Esophagus squamous epithelium (tissue), 5 donors: ENCODE measurements at regions not wholly inside any gene's neighbourhood (a gene's known extent, or its start where the extent isn't known, plus 50 kb on each side); places are given as distances from the start of the nearest gene placed in this dataset.

ENCODE experiments used
- DNase-seq: peaks from one replicate; lab custom pipeline; 2025; lab: John Stamatoyannopoulos, UW
- H3K27ac ChIP-seq, 4 donors: fragments of 200-600 bp; sonication (generic); one replicate each; pipeline ENCODE4 v1.5.1; 2016 to 2019; ENCODE audit warnings: mild to moderate bottlenecking in 1 of 4
- H3K27me3 ChIP-seq, 4 donors: fragments of 200-600 bp; sonication (generic); 1 replicate in 3 of 4; 2 replicates in 1 of 4; pipeline versions ENCODE4 v1.5.1 to v1.6.0; 2017 to 2021; ENCODE audit warnings: antibody characterized with exemption in 1 of 4
- H3K36me3 ChIP-seq, 3 donors: fragments of 200-600 bp; sonication (generic); one replicate each; pipeline ENCODE4 v1.5.1; 2016 to 2019
- H3K4me1 ChIP-seq, 3 donors: fragments of 200-600 bp; sonication (generic); one replicate each; pipeline ENCODE4 v1.5.1; 2017 to 2019
- H3K4me3 ChIP-seq, 4 donors: fragments of 200-600 bp; sonication (generic); 1 replicate in 3 of 4; 2 replicates in 1 of 4; pipeline ENCODE4 v1.5.1; 2016 to 2019; ENCODE audit warnings: mild to moderate bottlenecking in 2 of 4, moderate library complexity in 1 of 4
- H3K9me3 ChIP-seq, 3 donors: fragments of 200-600 bp; sonication (generic); one replicate each; pipeline ENCODE4 v1.5.1; 2016 to 2019
- CTCF ChIP-seq, 6 experiments: fragments of 450-650 bp in 4 of 6; fragments of 200-600 bp in 2 of 6; sonication (generic) in 2 of 6; IDR thresholded peaks; one replicate each; pipeline ENCODE4 v1.5.1; 2016 to 2019; ENCODE audit warnings: antibody characterized with exemption in 6 of 6, mild to moderate bottlenecking in 4 of 6, moderate library complexity in 4 of 6
- POLR2A ChIP-seq, 4 donors: fragments of 450-650 bp; IDR thresholded peaks; one replicate each; pipeline ENCODE4 v1.6.1; 2017; ENCODE audit warnings: antibody characterized with exemption in 4 of 4, mild to moderate bottlenecking in 4 of 4, moderate library complexity in 3 of 4
- WGBS, 2 donors: methylation state at CpG; one replicate each; pipeline ENCODE4 v1.1.5; 2018; 5-methylcytosine and 5-hydroxymethylcytosine counted together
- intact Hi-C: fragments of 100-400 bp; cut with DNase I; formaldehyde crosslinking; loops from one replicate; pipeline ENCODE4 v1.15.0; 2022
- donor health status: DM: yes; HTN: yes; CAD: no.

GRCh38 chr2:176584333-176584732 is 315.1 kb downstream of the MTX2 start:
- no peaks in the 10 kb centered on the region for H3K36me3 ChIP-seq
- 52 to 64% methylated on average over 3 of the region's 3 CpGs for WGBS, 2 donors
- intact Hi-C loops: no loop called here
- TF ChIP-seq CTCF (IDR thresholded peaks at IDR 0.05): no peak
- TF ChIP-seq POLR2A (IDR thresholded peaks at IDR 0.05): no peak
- H3K4me3 ChIP-seq: no peak overlapping the region
- H3K27ac ChIP-seq: no peak overlapping the region
- peaks cover 0 to 24% (median 0%) of the 10 kb centered on the region in 4 donors for H3K27me3 ChIP-seq
- DNase-seq: no peak
- no peaks in the 10 kb centered on the region for H3K9me3 ChIP-seq
- H3K4me1 ChIP-seq: peaks cover 0 to 17% (median 2%) of the 10 kb centered on the region in 3 donors

GRCh38 chr2:176585291-176585690 is 316.0 kb downstream of the MTX2 start:
- no peaks in the 10 kb centered on the region for H3K9me3 ChIP-seq
- no peak for DNase-seq
- WGBS, 2 donors: 89 to 91% methylated on average over 1 of the region's 1 CpG
- peaks cover 0 to 17% (median 2%) of the 10 kb centered on the region in 3 donors for H3K4me1 ChIP-seq
- no peak overlapping the region for H3K27ac ChIP-seq
- no peak for TF ChIP-seq POLR2A (IDR thresholded peaks at IDR 0.05)
- no peak overlapping the region for H3K4me3 ChIP-seq
- peaks cover 0 to 16% (median 0%) of the 10 kb centered on the region in 4 donors for H3K27me3 ChIP-seq
- H3K36me3 ChIP-seq: no peaks in the 10 kb centered on the region
- intact Hi-C loops: no loop called here

- Histone ChIP-seq H3K27ac (no peak overlapping the region), H3K4me3 (no peak overlapping the region), H3K36me3 (no peaks in the 10 kb centered on the region), H3K9me3 (no peaks in the 10 kb centered on the region), H3K27me3 (peaks cover 0 to 13% (median 0%) of the 10 kb centered on the region in 4 donors), H3K4me1 (peaks cover 0 to 17% (median 2%) of the 10 kb centered on the region in 3 donors)
- 59 to 61% methylated on average over 2 of the region's 2 CpGs for WGBS, 2 donors
- DNase-seq: no peak
- intact Hi-C loops: no loop called here
- no peak for TF ChIP-seq POLR2A (IDR thresholded peaks at IDR 0.05)
- TF ChIP-seq CTCF (IDR thresholded peaks at IDR 0.05): no peak
Measured at GRCh38 chr2:176585791-176586190, 316.5 kb downstream of the MTX2 start.

- Histone ChIP-seq H3K4me1 (peaks cover 0 to 1% (median 0%) of the 10 kb centered on the region in 3 donors), H3K36me3 (no peaks in the 10 kb centered on the region), H3K27me3 (peaks cover 0 to 10% (median 0%) of the 10 kb centered on the region in 4 donors), H3K27ac (no peak overlapping the region), H3K9me3 (no peaks in the 10 kb centered on the region), H3K4me3 (no peak overlapping the region)
- no peak for DNase-seq
- 68 to 73% methylated on average over 7 of the region's 7 CpGs for WGBS, 2 donors
- TF ChIP-seq CTCF (IDR thresholded peaks at IDR 0.05) (no peak), POLR2A (IDR thresholded peaks at IDR 0.05) (no peak)
- intact Hi-C loops: no loop called here
Measured at GRCh38 chr2:176589287-176589686, 320.0 kb downstream of the MTX2 start.

- TF ChIP-seq POLR2A (IDR thresholded peaks at IDR 0.05) (no peak), CTCF (IDR thresholded peaks at IDR 0.05) (no peak)
- Histone ChIP-seq H3K27ac (no peak overlapping the region), H3K27me3 (peaks cover 0 to 7% (median 0%) of the 10 kb centered on the region in 4 donors), H3K36me3 (no peaks in the 10 kb centered on the region), H3K4me1 (no peaks in the 10 kb centered on the region), H3K4me3 (no peak overlapping the region), H3K9me3 (no peaks in the 10 kb centered on the region)
- WGBS, 2 donors: 78 to 85% methylated on average over 11 of the region's 11 CpGs
- no peak for DNase-seq
- intact Hi-C loops: no loop called here
Measured at GRCh38 chr2:176589825-176590440, 320.7 kb downstream of the MTX2 start.
